ENCODE measurements at regions not wholly inside any gene's neighbourhood (a gene's known extent, or its start where the extent isn't known, plus 50 kb on each side); places are given as distances from the start of the nearest gene placed in this dataset.

GRCh38 chr14:39863441-39863840, 431.2 kb upstream of the FBXO33 start:
- H2BK120ac ChIP-seq (ENCODE audit: low read depth, low read length, poor library complexity, severe bottlenecking): no peak overlapping the region
- Mint-ChIP-seq H3K36me3 (ENCODE audit: insufficient read depth in 1 of 3, low read depth in 3 of 3) (no peaks in the 10 kb centered on the region), H3K4me1 (peaks cover 17 to 18% of the 10 kb centered on the region in 2 experiments), H3K27me3 (ENCODE audit: low read depth) (no peaks in the 10 kb centered on the region), H3K4me3 (no peak overlapping the region), H3K27ac (no peak overlapping the region), H3K9me3 (no peaks in the 10 kb centered on the region)
- no peak overlapping the region for H3T11ph ChIP-seq (ENCODE audit: low read length)
- H3K9me3 ChIP-seq (ENCODE audit: control insufficient read depth, low read depth, low read length): no peaks in the 10 kb centered on the region
- no peaks in the 10 kb centered on the region for H4K20me1 ChIP-seq (ENCODE audit: control insufficient read depth, insufficient read depth, insufficient read length)
- H2BK20ac ChIP-seq (ENCODE audit: low read depth, low read length, poor library complexity, severe bottlenecking): no peak overlapping the region
- H3K4me1 ChIP-seq (ENCODE audit: insufficient read depth, low read length): peaks cover 5% of the 10 kb centered on the region
- H3K79me1 ChIP-seq (ENCODE audit: insufficient read depth, low read depth, low read length, poor library complexity, severe bottlenecking): no peaks in the 10 kb centered on the region
- H2AK5ac ChIP-seq (ENCODE audit: insufficient read length, low read length): no peak overlapping the region
- no peak overlapping the region for H3K27ac ChIP-seq (ENCODE audit: insufficient read length, low read depth, low read length)
- H4K5ac ChIP-seq (ENCODE audit: insufficient read length, low read depth, low read length): no peak overlapping the region
- H3K23ac ChIP-seq (ENCODE audit: insufficient read length, low read depth, low read length): no peak overlapping the region
- H3K4ac ChIP-seq (ENCODE audit: low read depth, low read length): no peak overlapping the region
- no peak for TF ChIP-seq CTCF (conservative IDR thresholded peaks at IDR 0.05)
- no peak overlapping the region for H3K18ac ChIP-seq (ENCODE audit: insufficient read length, low read depth, low read length)
- H3K79me2 ChIP-seq (ENCODE audit: insufficient read depth, low read length): no peaks in the 10 kb centered on the region
- H3K9ac ChIP-seq (ENCODE audit: extremely low read depth, insufficient read length, low read length): no peak overlapping the region
- H2BK5ac ChIP-seq (ENCODE audit: insufficient read length, low read length): no peak overlapping the region
- no peak overlapping the region for H3K14ac ChIP-seq (ENCODE audit: insufficient read depth, low read length)
- no CpG with 5 or more reads among the region's 1 CpG for WGBS (ENCODE audit: extremely low coverage, insufficient read length, low lambda C conversion rate)
- no peak overlapping the region for H2BK15ac ChIP-seq (ENCODE audit: low read depth, low read length)
- H3K56ac ChIP-seq (ENCODE audit: insufficient read length, low read depth, low read length): no peak overlapping the region
- DNase-seq: no peak
- H3K27me3 ChIP-seq (ENCODE audit: insufficient read depth, low read length): no peaks in the 10 kb centered on the region
- no peaks in the 10 kb centered on the region for H3K23me2 ChIP-seq (ENCODE audit: insufficient read length, low read depth, low read length, poor library complexity, severe bottlenecking)
- H2AFZ ChIP-seq (ENCODE audit: low read length): no peak overlapping the region
- no peak overlapping the region for H2BK12ac ChIP-seq (ENCODE audit: insufficient read length, low read depth, low read length)
- H4K8ac ChIP-seq (replicated peaks; ENCODE audit: insufficient read length, low read depth, low read length): no peak overlapping the region
- H3K4me2 ChIP-seq (ENCODE audit: insufficient read depth, insufficient read length, low read length): no peak overlapping the region
- no peak overlapping the region for H4K91ac ChIP-seq (ENCODE audit: insufficient read length, low read depth, low read length)
